ENCODE measurements at regions not wholly inside any gene's neighbourhood (a gene's known extent, or its start where the extent isn't known, plus 50 kb on each side); places are given as distances from the start of the nearest gene placed in this dataset.
"Not testable (repeated sequence)": the region's sequence is repeated elsewhere in the genome, so short reads cannot be mapped to it uniquely, and the experiment has no call there.

DNA sequence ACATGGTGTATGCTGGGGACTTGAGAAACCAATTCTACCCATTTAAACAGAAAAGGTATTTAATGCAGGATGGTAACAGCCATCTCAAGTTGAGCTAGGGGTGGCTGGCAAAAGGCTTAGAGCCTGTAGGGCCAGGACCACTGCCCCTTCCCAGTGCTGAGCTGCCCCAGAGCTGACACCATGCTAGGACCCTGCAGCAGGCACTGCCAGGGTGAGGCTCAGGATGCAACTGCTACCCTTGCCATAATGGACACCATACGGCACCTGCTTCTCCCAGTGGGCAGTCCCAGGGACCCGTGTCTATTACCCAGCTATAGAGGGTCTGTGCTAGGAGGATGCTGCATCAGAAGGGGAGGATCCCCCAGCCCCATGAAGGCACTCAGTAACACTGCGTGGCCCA lies 160.7 kb upstream of the ADCY1 start:
- no peak for DNase-seq

DNA sequence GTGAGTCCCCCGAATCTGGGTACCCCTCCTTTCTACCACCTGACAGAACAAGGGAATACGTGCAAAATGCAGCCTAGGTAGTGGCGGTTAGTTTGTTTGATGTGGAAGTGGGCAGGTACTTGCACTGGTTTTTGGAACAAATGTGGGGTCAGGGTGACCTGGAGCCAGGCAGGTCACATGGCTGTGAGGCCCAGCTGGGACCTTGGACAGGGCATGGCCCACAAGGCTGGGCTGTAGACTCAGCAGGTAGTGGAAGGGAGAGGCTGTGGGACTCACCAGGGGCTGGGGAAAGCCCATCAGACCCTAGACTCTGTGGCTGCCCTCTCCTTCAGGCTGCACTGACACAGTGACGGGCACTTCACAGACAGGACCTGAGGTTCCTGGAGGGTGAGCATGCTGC lies 159.9 kb upstream of the ADCY1 start:
- DNase-seq, result no peak

DNA sequence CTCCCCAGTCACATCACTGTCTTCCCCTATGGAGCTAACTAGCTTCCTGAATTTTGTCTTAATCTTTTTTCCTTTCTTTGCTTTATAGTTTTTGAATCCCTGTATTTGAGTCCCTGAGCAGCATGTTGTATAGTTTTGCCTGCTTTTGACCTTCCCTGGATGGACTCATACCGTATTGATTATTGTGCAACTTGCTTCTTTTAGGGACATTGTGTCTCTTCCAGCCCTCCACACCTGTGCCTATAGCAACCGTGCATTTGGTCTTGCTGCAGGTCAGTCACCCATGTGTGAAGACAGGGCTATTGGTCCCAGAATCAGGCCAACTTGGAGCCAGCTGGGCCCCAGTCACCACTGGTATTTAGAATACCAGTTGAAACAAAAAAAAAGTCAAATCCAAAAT lies 158.9 kb upstream of the ADCY1 start:
- DNase-seq, result no peak

DNA sequence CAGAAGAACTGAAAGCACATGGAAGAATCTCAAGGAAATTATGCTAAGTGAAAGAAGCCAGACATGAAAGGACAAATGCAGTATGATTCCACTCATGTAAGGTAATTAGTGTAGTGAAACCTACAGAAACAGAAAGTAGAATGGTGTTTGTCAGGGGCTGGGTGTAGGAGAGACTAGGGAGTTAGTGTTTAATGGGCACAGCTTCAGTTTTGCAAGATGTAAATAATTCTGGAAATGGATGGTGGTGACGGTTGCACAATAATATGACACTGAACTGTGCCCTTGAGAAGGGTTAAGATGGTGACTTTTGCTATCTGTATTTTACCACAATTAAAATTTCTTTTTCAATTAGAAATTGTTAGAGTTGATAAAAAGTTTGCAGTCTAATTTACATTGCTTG lies 157.3 kb upstream of the ADCY1 start:
- peak; percentile 41 for DNase-seq

DNA sequence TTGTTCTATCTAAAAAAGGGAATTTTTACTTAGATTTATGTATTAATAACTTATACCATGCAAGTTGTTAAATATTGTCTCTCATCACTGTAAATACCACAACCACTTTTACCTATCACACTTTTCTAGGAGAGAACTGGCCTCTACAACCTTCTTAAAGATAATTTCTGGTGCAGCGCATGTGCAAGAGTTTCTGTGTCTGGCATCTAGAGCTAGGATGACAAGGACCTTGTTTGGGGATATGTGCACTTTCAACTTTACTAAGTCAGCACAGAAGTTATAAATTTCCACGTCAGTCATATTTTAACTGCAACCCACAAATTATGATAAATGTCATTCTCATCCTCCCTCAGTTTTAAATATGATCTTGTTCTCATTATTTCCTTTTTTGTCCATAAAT lies 156.9 kb upstream of the ADCY1 start:
- no peak for DNase-seq

DNA sequence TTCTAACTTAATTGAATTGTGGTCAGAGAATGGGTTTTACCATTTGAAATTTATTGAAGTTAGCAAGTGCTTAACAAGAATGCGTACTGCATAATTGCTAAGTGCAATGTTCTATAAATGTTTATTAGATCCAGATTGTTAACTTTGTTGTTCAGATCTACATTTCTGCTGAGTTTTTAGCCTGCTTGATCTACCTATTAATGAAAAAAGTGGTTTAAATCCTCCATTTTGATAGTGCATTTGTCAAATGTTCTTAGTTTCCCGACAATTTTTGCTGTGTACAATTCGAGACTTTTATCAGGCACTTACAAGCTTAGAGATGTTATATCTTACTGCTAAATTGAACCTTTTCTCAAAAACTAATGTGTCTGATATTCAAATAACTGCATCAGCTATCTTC lies 156.4 kb upstream of the ADCY1 start:
- no peak for DNase-seq

DNA sequence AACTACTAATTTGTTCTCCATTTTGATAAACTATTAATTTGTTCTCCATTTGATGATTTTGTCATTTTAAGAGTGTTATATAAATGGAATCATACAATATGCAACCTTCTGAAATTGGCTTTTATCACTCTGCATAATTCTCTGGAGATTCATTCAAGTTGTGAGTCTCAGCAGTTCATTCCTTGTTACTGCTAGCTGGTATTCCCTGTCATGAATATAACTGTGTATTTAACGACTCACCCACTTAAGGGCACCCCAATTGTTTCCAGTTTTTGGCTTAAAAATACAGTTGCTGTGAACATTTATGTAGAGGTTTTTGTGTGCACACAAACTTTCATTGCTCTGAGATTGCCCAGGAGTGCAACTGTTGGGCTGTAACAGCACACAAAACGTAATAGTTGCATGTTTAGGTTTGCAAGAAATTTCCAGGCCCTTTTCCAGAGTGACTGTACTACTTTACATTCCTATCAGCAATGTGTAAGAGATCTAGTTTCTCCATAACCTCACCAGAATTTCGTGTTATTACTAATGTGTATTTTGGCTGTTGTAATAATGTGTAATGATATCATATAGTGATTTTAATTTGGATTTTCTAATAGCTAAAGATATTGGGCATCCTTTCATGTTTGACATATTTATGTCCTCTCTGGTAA lies 153.2 kb upstream of the ADCY1 start:
- no peak for DNase-seq

DNA sequence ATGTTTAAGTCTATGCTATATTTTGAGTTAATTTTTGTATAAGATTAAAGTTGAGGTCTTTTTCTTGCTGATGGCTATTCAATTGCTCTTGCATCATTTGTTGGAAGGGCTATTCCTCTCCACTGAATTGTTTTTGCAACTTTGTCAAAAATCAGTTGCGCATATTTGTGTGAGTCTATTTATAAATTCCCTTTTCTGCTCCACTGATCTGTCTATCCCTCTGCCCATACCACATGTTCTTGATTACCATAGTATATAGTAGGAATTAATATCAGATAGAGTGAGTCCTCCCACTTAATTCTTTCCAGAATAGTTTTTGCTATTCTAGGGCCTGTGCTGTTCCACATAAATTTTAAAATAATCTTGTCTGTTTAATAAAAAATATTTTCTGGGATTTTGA lies 152.4 kb upstream of the ADCY1 start:
- no peak for DNase-seq

DNA sequence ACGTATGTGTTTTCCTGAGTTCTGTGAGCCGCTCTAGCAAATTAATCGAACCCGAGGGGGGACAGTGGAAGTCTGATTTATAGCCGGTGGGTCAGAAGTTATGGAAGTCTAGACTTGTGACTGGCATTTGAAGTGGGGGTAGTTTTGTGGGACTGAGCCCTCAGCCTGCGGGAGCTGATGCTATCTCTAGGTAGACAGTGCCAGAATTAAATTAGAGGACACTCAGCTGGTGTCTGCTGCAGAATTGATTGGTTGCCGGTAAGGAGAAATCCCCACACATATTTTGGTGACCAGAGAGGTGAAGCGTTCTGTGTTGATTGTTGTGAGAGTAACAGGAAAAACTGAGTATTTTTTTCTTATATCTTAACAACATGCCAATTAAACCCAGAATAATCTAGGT lies 143.8 kb upstream of the ADCY1 start:
- no peak for DNase-seq

DNA sequence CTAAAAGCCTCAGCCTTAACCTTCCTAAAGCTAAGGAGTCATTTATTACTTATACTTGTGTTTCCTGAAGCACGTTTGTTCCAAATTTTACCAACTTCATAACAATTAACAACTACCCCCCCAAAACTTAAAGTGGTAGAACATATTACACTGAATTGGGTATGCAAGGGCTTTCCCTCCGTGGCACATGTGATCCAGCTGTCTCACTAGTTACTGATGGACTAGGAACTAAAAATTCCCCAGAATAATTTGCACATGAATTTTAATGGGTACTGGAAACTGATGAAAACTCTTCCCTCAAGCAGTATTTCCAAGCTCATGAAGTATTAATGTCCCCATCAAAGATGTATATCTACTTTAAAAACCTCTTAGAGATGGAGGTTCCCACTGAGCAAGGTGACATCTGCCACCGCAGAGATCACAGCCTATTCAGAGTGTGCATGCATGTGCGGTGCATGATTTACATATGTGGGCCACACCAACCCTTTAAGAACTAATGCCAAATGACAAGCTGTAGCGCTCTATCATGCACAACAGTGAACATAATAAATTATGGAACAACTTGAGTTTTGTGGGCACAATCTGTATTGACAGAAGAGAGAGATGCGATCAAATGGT lies 139.9 kb upstream of the ADCY1 start:
- DNase-seq, result no peak

DNA sequence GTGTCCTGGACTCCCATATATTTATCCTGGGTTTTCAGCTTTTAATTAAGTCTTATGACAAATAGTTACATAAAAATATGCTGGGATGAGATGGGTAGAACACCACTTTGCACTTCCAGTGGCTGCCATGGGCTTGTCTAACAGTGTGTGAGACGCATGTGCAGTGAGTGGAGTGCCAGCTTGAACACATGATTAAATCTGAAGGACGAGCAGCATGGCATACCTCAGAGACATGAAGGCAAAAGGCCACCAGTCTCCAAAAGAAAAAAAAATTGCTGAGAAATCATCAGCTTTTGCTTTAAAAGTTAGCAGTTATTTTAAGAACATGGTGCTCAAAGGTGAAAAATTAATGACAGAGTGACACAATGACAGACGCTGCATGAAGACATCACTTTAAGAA lies 139.0 kb upstream of the ADCY1 start:
- no peak for DNase-seq

DNA sequence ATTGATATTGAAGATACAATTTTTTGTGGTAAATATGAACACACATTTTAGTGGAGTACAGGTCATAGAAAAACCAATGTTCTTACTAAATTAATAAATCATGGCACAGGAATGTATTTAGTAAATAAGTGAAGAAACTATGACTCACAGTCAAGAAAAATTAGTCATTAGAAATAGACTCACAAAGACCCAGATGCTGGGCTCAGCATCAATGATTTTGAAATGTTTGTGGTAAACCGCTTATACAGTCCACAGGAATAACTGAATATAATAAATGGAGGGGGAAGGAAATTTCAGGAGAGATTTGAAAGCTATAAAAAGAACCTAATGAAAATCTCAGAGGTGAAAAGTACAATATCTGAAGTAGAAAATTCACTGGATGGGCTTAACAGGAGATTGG lies 138.3 kb upstream of the ADCY1 start:
- DNase-seq, result no peak

DNA sequence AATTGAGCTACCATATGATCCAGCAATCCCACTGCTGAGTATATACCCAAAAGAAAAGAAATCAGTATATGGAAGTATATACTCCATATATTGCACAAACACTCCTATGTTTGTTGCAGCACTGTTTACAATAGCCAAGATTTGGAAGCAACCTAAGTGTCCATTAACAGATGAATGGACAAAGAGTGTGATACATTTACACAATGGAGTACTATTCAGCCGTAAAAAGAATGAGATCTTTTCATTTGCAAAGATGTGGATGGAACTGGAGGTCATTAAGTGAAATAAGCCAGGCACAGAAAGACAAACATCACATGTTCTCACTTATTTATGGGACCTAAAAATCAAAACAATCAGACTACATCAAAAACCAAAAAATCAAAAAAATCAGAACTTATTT lies 133.4 kb upstream of the ADCY1 start:
- DNase-seq, result not testable (repeated sequence)

DNA sequence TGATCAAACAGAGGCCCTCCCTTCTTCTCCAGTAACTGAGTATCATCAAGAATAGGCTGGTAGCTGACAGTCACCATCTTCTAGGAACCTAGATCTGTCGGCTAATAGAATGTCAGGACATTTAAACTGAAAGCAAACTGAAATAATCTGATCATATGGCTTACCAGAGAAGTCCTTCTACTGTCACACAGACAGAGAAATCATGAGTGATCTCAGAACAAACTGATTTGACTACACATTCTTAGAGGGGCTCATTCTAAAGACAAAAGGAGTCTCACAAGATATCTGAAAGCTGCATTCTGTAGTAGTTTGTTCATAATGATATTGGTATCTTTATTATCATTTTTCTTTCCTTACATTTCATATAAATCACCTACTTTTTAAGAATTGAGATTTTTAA lies 130.9 kb upstream of the ADCY1 start:
- peak; percentile 42 for DNase-seq

DNA sequence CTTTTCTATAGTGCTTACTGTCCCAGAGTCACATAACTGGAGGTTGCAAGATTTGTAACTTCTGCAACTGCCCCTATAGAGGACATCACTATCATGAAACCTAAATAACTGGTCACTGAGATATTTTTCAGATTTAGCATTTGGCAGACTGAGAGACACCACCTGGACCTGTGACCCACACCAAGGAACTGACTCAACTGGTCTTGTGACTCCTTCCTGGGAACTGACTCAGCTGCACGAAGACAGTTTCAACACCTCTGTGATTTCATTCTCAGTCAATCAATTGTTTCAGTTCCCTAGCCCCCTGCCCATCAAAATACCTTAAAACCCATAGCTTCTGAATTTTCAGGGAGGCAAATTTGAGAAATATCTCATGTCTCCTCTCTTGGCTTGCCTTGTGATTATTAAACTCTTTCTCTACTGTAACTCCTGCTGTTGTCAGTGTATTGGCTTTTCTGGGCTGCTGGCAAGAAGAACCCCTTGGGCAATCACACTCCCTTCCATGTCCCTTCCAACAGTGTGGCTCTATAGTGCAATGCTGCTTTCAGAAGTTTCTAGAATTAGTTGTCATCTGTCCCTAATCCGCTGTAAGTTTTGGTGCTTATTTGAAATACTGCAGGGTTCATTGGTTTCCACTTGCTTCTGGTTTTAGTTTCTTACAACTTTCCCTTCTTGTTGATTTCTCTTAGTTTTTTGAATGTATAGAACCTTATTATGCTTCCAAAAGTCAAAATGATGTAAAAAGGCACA lies 127.8 kb upstream of the ADCY1 start:
- no peak for DNase-seq

DNA sequence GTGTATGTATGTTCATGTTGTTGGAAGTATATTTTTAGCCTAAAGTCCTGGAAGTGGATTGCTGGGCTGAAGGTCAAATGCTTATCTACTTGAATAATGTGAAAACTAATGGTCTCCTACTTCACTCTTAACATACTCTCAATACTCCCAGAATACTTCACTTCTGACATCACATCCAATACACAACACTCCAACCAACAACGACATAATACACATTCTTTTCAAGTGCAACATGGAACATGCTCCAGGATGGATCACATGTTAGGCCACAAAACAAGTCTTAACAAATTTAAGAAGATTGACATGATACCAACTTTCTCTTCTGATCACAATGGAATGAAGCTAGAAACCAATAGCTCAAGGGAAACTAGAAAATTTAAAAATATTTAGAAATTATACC lies 126.9 kb upstream of the ADCY1 start:
- no peak for DNase-seq

DNA sequence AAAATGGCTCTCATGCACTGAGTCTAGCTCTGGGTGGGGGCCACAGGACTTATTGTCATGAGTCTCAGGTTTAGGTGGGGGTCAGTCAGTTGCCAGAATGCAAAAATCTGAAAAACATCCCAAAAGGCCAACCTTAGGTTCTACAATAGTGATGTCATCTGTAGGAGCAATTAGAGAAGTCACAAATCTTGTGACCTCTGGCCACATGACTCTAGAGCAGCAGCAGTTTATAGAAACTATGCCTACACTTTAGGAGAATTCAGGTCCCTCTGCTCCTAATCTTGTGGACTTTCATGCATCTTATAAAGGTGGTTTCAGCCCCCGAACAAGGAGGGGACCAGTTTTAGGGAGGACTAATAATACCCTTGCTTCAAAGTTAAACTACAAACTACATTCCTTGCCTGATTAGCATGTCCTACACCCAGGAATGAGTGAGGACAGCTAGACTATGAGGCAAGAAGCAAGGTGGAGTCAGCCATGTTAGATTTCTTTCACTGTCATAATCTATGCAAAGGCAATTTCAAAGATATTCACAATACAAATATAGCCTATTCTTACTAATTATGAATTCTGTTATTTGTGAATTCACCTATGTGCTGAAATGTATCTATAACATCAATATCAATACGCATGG lies 123.5 kb upstream of the ADCY1 start:
- peak; percentile 35 for DNase-seq

DNA sequence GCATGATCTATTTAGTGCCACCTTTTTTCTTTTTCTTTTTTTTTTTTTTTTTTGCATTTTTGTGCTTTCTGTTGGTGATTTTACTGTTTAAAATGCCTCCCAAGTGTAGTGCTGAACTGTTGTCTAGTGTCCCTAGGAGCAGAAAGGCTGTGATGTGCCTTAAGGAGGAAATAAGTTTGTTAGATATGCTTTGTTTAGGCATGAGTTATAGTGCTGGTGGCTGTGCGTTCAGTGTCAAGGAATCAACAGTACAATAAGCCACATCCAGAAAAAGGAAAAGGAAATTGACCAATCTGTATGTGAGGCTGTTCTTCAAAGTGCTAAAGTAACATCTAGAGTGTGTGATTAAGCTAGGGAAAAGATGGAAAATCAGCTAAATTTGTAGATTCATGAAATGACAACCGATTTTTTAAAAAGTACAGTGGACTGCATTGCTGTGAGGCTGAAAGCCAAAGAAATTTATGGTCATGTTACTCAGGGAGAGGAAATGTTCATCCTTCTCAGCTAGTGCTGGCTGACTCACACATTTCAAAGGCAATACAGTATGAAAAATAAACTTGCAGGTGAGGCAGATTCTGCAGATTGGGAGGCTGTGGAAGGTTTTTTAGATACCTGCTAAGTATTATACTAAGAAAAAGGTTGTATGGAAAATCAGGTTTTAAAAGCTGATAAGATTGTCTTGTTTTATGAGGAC lies 122.7 kb upstream of the ADCY1 start:
- DNase-seq, result no peak

DNA sequence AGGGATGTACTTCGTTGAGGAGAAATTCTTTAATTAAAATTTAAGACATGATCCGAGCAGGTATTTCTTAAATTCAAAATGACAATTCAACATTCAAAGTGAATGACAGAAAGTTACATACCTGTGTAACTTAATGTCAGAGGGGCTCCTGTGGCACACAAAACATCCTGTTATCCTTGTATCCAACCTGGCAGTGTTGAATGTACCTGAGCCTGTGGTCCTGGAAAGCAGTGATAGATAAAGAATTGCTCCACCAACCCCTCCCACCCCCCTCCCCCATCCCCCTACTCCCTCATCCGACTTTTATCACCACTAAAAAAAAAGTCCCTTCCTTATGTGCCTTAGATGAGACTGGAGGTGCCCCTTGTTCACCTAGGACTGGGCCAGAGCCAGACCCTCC lies 119.4 kb upstream of the ADCY1 start:
- DNase-seq, result no peak

DNA sequence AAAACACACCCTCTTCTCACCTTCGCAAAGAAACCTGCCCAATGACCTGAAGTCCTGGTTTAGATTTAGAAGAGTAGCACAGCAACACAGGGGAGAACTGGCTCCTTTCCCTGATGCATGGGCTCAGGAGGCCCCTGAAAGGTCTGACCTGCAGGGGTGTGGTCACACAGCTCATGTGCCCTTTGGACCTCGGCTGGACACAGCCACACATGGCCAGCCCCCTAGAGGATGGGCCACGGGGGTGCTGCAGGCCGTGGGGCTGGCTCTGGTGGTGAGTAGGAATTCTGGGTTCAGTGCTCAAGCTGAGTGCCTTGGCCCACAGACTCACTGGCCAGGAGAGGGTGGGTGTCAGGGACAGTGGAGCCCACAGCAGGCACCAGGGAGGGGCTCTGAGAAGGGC lies 118.5 kb upstream of the ADCY1 start:
- no peak for DNase-seq

DNA sequence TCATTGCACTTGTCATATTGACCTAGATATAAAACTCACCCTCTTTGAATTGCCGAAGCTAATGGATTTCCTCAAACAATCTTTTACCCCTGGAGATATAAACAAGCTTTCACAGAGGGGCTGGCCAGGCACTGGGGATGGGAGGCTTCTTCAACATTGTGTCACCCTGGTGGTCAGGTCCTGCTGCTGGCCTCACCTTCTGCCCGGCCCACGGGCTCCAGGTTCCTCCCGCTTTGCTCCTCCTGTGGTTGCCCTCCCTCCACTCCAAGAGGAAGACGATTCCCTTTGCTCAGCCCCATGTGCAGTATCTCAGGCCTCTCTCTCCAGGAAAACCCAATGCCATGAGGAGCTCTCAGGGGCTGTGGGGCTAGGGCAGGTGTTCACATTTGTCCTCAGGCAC lies 118.1 kb upstream of the ADCY1 start:
- DNase-seq, result no peak

DNA sequence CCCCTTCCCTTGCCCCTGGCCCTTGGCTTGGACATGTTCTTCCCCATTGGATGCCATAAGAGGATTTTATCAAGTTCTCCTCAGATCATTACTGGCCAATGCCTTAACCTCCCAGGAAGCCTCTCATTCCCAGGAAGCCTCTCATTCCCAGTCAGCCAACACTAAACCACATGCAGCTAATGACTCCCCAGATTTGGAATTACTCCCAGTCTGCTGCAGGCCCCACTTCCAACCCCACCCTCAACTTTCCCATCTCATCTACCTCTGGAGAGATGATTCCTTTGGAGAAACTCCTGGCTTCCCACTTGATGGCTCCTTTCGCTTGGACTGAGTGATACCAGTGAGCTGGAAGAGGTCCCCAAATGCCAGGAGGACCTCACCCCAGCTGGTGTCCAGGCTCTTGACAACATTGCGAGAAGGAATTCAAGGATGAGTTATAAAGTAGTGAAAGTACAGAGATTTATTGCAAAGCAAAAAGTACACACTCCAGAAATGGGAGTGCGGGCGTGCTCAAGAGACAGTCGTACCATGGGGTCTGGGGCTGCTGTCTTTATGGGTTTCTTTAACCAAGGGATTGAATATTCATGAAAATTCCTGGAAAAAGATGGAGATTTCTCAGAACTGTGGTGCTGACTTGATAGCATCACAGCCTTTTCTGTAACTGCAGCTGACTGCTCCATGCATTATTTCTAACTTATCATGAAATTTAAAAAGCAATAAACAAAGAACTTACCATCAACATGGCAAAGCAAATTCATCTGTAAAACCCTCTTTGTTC lies 117.2 kb upstream of the ADCY1 start:
- peak; percentile 25 for DNase-seq

DNA sequence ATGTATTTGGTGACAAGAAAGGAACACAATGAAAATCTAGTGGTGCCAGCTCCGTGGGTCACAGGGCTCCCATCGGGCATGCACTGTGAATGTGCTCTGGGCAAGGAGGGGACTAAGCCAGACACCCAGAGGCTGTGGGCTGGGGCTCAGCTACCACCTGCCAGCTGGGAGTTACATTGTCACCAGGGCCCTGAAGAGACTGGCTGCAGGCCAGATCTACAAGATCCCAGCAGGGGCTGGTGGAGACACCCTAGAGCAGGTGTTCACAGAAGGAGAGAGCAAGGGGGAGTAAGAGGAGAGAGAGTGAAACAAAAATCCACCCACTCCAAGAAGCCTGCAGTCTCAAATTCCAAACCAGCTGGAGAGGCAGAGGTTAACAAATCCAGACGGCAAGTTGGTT lies 116.6 kb upstream of the ADCY1 start:
- peak; percentile 1 for DNase-seq
